Activated naive CD4-positive, alpha-beta T cell (primary cell): ENCODE measurements at regions not wholly inside any gene's neighbourhood (a gene's known extent, or its start where the extent isn't known, plus 50 kb on each side); places are given as distances from the start of the nearest gene placed in this dataset.

Experiments used
- DNase-seq, 4 experiments: peaks; one replicate each; lab custom pipeline; 2025; lab: John Stamatoyannopoulos, UW

- DNase-seq, result no peak
These were observed 534.2 kb downstream of the LTN1 start for GRCh38 chr21:28458446-28458845.

GRCh38 chr21:28455253-28455600, 537.5 kb downstream of the LTN1 start:
- no peak for DNase-seq

GRCh38 chr21:28454564-28455252, 538.0 kb downstream of the LTN1 start:
- no peak for DNase-seq

GRCh38 chr21:28447462-28447861, 545.2 kb downstream of the LTN1 start:
- DNase-seq, result no peak

- DNase-seq, result no peak
These were observed 547.4 kb downstream of the LTN1 start for GRCh38 chr21:28445141-28445830.

GRCh38 chr21:28444557-28444956, 548.1 kb downstream of the LTN1 start:
- DNase-seq, result no peak

GRCh38 chr21:28444111-28444510, 548.6 kb downstream of the LTN1 start:
- DNase-seq, result no peak

- DNase-seq, result no peak
These were observed 550.1 kb downstream of the LTN1 start for GRCh38 chr21:28442624-28443023.

GRCh38 chr21:28442085-28442484, 550.6 kb downstream of the LTN1 start:
- no peak for DNase-seq

- DNase-seq, result no peak
These were observed 552.9 kb downstream of the LTN1 start for GRCh38 chr21:28439788-28440187.

- DNase-seq, result no peak
These were observed 553.4 kb downstream of the LTN1 start for GRCh38 chr21:28439251-28439650.

GRCh38 chr21:28437061-28437460, 555.6 kb downstream of the LTN1 start:
- DNase-seq, result no peak

- DNase-seq, result no peak
These were observed 556.3 kb downstream of the LTN1 start for GRCh38 chr21:28436286-28436932.

- DNase-seq, result no peak
These were observed 561.0 kb downstream of the LTN1 start for GRCh38 chr21:28431527-28432200.

GRCh38 chr21:28431022-28431421, 561.7 kb downstream of the LTN1 start:
- DNase-seq, result no peak

GRCh38 chr21:28429161-28429560, 563.5 kb downstream of the LTN1 start:
- DNase-seq, result no peak

- DNase-seq, result no peak
These were observed 565.2 kb downstream of the LTN1 start for GRCh38 chr21:28427394-28428022.

- no peak for DNase-seq
These were observed 566.1 kb downstream of the LTN1 start for GRCh38 chr21:28426545-28426944.

- no peak for DNase-seq
These were observed 569.0 kb downstream of the LTN1 start for GRCh38 chr21:28423521-28424190.

GRCh38 chr21:28421716-28422524, 570.8 kb downstream of the LTN1 start:
- no peak for DNase-seq

GRCh38 chr21:28419811-28420210, 572.9 kb downstream of the LTN1 start:
- no peak for DNase-seq
